NCI-H1092 (cell line): ENCODE measurements at regions not wholly inside any gene's neighbourhood (a gene's known extent, or its start where the extent isn't known, plus 50 kb on each side); places are given as distances from the start of the nearest gene placed in this dataset.
"Not testable (repeated sequence)": the region's sequence is repeated elsewhere in the genome, so short reads cannot be mapped to it uniquely, and the experiment has no call there.

Experiments
- DNase-seq: peaks from one replicate; lab custom pipeline; 2025; lab: John Stamatoyannopoulos, UW

DNA sequence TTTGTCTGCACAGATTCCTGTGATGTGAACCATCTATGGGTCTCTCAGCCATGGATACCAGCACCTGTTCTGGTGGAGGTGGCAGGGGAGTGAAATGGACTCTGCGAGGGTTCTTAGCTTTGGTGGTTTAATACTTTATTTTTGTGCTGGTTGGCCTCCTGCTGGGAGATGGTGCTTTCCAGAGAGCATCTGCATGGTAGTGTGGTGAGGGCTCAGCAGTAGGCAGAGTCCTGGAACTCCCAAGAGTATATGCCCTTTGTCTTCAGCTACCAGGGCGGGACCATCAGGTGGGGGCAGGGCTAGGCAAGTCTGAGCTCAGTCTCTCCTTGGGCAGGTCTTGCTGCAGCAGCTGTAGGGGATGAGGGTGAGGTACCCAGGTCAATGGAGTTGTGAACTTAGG, 97.5 kb upstream of the TRIM2 start:
- DNase-seq, result not testable (repeated sequence)

DNA sequence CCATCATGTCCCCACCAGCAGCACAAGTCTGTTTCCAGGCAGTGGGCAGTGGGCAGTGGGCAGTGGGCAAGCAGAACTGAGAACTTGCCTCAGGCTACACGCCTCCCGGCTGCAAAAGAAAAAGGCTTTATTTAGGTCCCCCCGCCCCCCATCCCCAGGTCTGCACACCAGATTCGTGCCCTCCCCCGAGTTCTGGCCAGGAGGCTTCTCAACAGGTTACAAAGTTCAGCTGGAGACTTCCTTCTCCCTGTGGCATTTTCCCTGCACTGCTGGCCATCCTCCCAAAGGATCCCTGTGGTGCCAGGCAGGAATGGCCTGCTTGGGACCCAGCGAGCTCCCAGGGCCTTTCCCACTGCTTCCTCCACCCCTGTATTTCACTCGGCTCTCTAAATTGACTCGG, 97.0 kb upstream of the TRIM2 start:
- no peak for DNase-seq

DNA sequence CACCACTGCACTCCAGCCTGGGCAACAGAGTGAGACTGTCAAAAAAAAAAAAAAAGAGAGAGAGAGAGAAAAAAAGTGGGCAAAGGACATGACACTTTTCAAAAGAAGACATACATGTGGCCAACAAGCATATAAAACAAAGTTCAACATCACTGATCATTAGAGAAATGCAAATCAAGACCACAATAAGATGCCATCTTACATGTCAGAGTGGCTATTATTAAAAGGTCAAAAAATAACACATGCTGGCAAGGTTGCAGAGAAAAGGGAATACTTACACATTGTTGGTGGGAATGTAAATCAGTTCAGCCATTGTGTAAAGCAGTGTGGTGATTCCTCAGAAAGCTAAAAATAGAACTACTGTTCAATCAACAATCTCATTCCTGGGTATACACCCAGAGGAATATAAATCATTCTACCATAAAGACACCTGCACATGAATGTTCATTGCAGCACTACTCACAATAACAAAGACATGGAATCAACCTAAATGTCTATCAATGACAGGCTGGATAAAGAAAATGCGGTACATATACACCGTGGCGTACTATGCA, 94.9 kb upstream of the TRIM2 start:
- no peak for DNase-seq

- no peak for DNase-seq
Measured at GRCh38 chr4:153110739-153111138, 93.5 kb upstream of the TRIM2 start.

- no peak for DNase-seq
Measured at GRCh38 chr4:153111426-153112040, 92.7 kb upstream of the TRIM2 start.

DNA sequence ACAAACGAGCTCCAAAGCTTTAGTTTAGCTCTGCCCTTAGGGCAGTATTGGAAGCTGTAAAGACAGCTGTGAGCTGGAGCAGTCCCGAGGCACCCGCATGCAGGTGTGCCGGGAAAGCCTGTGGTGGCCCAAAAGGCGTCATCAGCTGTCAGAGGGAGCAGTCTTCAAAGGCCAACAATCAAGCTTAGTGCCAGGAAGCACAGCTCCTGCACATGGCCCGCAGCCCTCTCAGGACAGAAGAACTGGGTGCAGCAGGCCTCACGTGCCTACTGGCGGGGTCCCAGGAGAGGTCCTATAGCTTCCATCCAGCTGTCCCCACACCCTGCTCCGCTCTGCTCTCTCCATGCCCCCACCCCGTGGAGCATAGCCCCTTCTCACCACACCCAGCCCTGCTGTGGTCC, 92.2 kb upstream of the TRIM2 start:
- DNase-seq, result no peak

DNA sequence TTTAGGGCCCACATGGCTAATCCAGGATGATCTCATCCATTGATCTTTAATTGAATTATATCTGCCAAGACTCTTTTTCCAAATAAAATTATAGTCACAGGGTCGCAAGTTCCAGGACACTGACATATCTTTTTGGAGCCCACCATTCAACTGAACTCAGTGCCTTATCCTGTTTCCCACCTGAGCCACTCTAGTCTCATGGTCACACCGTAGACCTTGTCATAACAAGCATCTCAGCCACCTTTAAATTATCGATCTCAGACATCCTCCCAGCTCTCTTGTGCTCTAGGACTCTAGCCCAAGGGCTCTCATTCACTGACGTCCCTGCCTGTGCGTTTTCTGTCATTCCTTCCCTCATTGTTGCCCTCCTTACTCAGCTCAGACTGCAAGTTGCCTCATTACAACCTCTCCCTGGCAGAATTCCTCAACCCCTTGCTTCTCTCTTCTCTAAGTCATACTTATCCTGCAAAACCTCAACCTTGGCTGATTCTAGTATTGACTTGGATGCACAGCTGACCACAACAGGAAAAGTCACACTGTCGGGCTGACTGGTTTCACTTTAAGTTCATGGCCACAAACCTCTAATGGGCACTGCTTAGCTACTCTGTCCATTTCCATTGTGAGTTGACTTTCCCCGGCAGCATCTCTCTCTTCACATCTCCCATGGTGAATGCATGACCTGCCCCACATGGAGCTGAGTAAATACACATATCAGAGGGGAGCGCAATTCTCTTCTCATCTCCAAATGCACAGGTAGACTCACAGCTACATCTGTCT, 91.0 kb upstream of the TRIM2 start:
- no peak for DNase-seq

- DNase-seq, result no peak
Measured at GRCh38 chr4:153113838-153114105, 90.5 kb upstream of the TRIM2 start.

GRCh38 chr4:153114771-153115321, 89.4 kb upstream of the TRIM2 start:
- DNase-seq, result no peak

GRCh38 chr4:153115322-153116290, 88.6 kb upstream of the TRIM2 start:
- no peak for DNase-seq

GRCh38 chr4:153116291-153116680, 88.0 kb upstream of the TRIM2 start:
- DNase-seq, result no peak

DNA sequence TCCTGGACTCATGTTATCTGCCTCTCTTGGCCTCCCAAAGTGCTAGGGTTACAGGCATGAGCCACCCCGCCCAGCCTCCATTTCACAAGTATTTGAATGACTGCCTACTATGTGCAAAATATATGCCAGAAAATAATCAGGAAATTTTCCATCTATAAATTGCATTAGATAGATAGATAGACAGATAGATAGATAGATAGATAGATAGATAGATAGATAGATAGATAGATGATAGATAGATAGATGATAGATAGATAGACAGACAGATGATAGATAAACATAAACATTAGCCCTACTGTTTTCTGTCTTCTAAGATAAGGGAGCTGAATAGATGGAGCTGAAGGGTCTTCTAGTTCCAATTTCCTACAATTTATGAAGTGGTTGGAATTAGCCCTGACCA, 87.4 kb upstream of the TRIM2 start:
- DNase-seq, result no peak

DNA sequence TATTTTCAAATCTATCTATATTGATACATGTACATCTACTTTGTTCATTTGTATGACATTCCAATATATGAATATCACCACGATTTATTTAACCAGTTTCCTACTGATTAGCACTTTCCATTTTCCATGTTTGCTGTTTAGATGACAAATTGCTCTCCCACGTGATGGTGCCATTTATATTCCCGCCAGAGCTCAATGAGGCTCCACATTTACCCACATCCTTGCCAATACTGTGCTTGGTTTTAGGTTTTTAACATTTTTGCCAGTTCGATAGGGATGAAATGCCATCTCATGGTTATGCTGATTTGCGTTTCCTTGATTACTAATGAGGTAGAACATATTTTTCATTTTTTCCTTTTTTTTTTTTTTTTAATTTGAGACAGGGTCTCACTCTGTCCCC, 86.7 kb upstream of the TRIM2 start:
- no peak for DNase-seq

- DNase-seq, result no peak
Measured at GRCh38 chr4:153119626-153120025, 84.6 kb upstream of the TRIM2 start.

GRCh38 chr4:153120235-153120634, 84.0 kb upstream of the TRIM2 start:
- no peak for DNase-seq

- no peak for DNase-seq
Measured at GRCh38 chr4:153122855-153123254, 81.4 kb upstream of the TRIM2 start.

GRCh38 chr4:153126137-153126536, 78.1 kb upstream of the TRIM2 start:
- no peak for DNase-seq

- DNase-seq, result peak; percentile 89
Measured at GRCh38 chr4:153127760-153128494, 76.3 kb upstream of the TRIM2 start.

DNA sequence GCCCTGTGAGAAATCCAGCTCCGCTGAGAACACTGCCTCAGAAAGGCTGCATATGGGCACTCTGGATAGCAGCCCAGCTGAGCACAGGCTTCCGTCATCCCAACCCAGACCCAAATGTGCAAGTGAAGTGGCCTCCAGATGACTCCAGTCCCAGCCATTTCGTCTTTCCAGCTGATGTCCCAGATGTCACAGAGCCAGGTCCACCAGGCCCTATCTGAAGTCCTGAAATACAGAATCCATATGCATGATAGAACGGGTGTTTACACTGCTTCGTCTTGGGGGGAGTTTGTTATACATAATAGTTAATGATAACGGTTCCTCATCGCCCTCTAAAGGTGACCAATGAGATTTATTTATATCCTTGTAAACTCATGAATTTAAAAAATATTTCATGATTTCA, 72.6 kb upstream of the TRIM2 start:
- no peak for DNase-seq

GRCh38 chr4:153137159-153137558, 67.1 kb upstream of the TRIM2 start:
- DNase-seq, result no peak
